Neural crest cell (in vitro differentiated cells): ENCODE measurements at regions not wholly inside any gene's neighbourhood (a gene's known extent, or its start where the extent isn't known, plus 50 kb on each side); places are given as distances from the start of the nearest gene placed in this dataset.

Experiments used
- DNase-seq: peaks from one replicate; pipeline ENCODE4 v3.0.0; 2021; ENCODE audit warnings: low read depth, mixed read lengths, low spot score
- H3K27ac Mint-ChIP-seq: one replicate; pipeline ENCODE4 v1.8.0; 2021; ENCODE audit warnings: mild to moderate bottlenecking, mixed read lengths; ENCODE audit not compliant: unreplicated experiment
- H3K27me3 Mint-ChIP-seq: 2 replicates; pipeline ENCODE4 v1.8.0; 2021; ENCODE audit warnings: low read depth, mild to moderate bottlenecking, mixed read lengths
- H3K36me3 Mint-ChIP-seq: 2 replicates; pipeline ENCODE4 v1.8.0; 2021; ENCODE audit warnings: low read depth, mild to moderate bottlenecking, mixed read lengths
- H3K4me1 Mint-ChIP-seq: 2 replicates; pipeline ENCODE4 v1.8.0; 2021; ENCODE audit warnings: mixed read lengths
- H3K4me3 Mint-ChIP-seq: one replicate; pipeline ENCODE4 v1.8.0; 2021; ENCODE audit warnings: mild to moderate bottlenecking, mixed read lengths
- H3K9me3 Mint-ChIP-seq: 2 replicates; pipeline ENCODE4 v1.8.0; 2021; ENCODE audit warnings: mixed read lengths
- CTCF ChIP-seq: fragments of 200-600 bp; sonication (generic); conservative IDR thresholded peaks from 2 replicates; pipeline ENCODE4 v1.5.0; 2021; ENCODE audit warnings: antibody characterized with exemption, mild to moderate bottlenecking

GRCh38 chr3:110650741-110651140, 420.9 kb upstream of the NECTIN3 start:
- Mint-ChIP-seq H3K4me1 (peaks cover 5% of the 10 kb centered on the region), H3K36me3 (no peaks in the 10 kb centered on the region), H3K27me3 (no peaks in the 10 kb centered on the region), H3K4me3 (no peak overlapping the region), H3K9me3 (no peaks in the 10 kb centered on the region), H3K27ac (no peak overlapping the region)
- DNase-seq = no peak
- no peak for TF ChIP-seq CTCF

- no peak for DNase-seq
- Mint-ChIP-seq H3K27me3 (no peaks in the 10 kb centered on the region), H3K27ac (no peak overlapping the region), H3K4me1 (peaks cover 5% of the 10 kb centered on the region), H3K4me3 (no peak overlapping the region), H3K9me3 (peaks cover under 1% of the 10 kb centered on the region), H3K36me3 (no peaks in the 10 kb centered on the region)
- TF ChIP-seq CTCF = no peak
Measured at GRCh38 chr3:110654843-110655502, 416.6 kb upstream of the NECTIN3 start.

GRCh38 chr3:110656394-110657025, 415.1 kb upstream of the NECTIN3 start:
- no peaks in the 10 kb centered on the region for H3K27me3 Mint-ChIP-seq
- no peak for DNase-seq

GRCh38 chr3:110664148-110664547, 407.5 kb upstream of the NECTIN3 start:
- Mint-ChIP-seq H3K27me3 (no peaks in the 10 kb centered on the region), H3K4me3 (no peak overlapping the region), H3K27ac (no peak overlapping the region), H3K9me3 (peaks cover 16% of the 10 kb centered on the region), H3K4me1 (no peaks in the 10 kb centered on the region), H3K36me3 (peaks cover 13% of the 10 kb centered on the region)
- no peak for DNase-seq
- TF ChIP-seq CTCF = no peak

More at GRCh38 chr3:110656394-110657025, 415.1 kb upstream of the NECTIN3 start:
- H3K9me3 Mint-ChIP-seq = peaks cover 4% of the 10 kb centered on the region
- H3K4me1 Mint-ChIP-seq = peaks cover 5% of the 10 kb centered on the region
- TF ChIP-seq CTCF = no peak
- H3K36me3 Mint-ChIP-seq = no peaks in the 10 kb centered on the region
- no peak overlapping the region for H3K27ac Mint-ChIP-seq
- no peak overlapping the region for H3K4me3 Mint-ChIP-seq

- Mint-ChIP-seq H3K4me3 (no peak overlapping the region), H3K4me1 (no peaks in the 10 kb centered on the region), H3K9me3 (peaks cover 25% of the 10 kb centered on the region), H3K36me3 (peaks cover 22% of the 10 kb centered on the region), H3K27me3 (no peaks in the 10 kb centered on the region), H3K27ac (no peak overlapping the region)
- no peak for DNase-seq
- TF ChIP-seq CTCF = no peak
Measured at GRCh38 chr3:110666495-110666894, 405.1 kb upstream of the NECTIN3 start.
